ENCODE measurements at regions not wholly inside any gene's neighbourhood (a gene's known extent, or its start where the extent isn't known, plus 50 kb on each side); places are given as distances from the start of the nearest gene placed in this dataset.

DNA sequence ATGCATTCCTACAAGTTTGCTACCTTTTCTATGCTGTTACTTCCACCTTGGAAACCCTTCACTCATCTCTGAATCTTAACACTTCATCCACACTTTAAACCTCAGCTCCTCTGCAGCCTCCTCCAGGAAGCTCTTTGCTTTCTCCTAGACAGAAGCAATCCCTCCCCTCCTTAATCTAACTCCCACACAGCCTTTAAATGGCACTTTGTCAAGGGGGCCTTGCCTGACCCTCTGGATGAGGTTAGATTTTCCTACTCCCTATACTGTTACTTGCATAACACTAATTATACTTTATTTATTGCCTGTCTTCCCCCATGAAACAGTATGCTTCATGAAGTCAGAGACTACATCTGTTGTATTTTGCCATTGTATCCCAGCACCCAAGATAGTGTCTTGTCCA is 394.6 kb downstream of the MED13L start:
- TF ChIP-seq CTCF (conservative IDR thresholded peaks at IDR 0.05 in 1 of 2, IDR thresholded peaks at IDR 0.05 in 1 of 2; ENCODE audit: low read depth in 1 of 2, low read length in 2 of 2) = no peak
- no peak for TF ChIP-seq EZH2 (IDR thresholded peaks at IDR 0.05; ENCODE audit: low read length, missing control alignments)

All from fibroblast of lung (primary cell).